Endodermal cell (in vitro differentiated cells): ENCODE measurements at regions not wholly inside any gene's neighbourhood (a gene's known extent, or its start where the extent isn't known, plus 50 kb on each side); places are given as distances from the start of the nearest gene placed in this dataset.
A peak's percentile ranks its signal among the peaks of the same experiment; 100 is the strongest.

Source experiments
- DNase-seq: peaks from one replicate; pipeline ENCODE4 v3.0.0-alpha.2; 2017
- H3K27ac ChIP-seq: 2 replicates; pipeline ENCODE4 v1.5.1; 2013; ENCODE audit warnings: mild to moderate bottlenecking, low read depth, low read length, moderate library complexity
- H3K27me3 ChIP-seq: 2 replicates; pipeline ENCODE4 v1.6.1; 2013; ENCODE audit warnings: mild to moderate bottlenecking, low read length, moderate library complexity; ENCODE audit not compliant: insufficient read depth, control insufficient read depth, poor library complexity, severe bottlenecking
- H3K36me3 ChIP-seq: 2 replicates; pipeline ENCODE4 v1.7.0; 2013; ENCODE audit warnings: mild to moderate bottlenecking, low read length, moderate library complexity; ENCODE audit not compliant: control insufficient read depth, insufficient read depth
- H3K4me1 ChIP-seq: one replicate; pipeline ENCODE4 v1.7.0; 2013; ENCODE audit warnings: low read length; ENCODE audit not compliant: control insufficient read depth, insufficient read depth
- H3K4me3 ChIP-seq: 2 replicates; pipeline ENCODE4 v1.5.1; 2013; ENCODE audit warnings: mild to moderate bottlenecking, low read length, moderate library complexity
- H3K9ac ChIP-seq: 2 replicates; pipeline ENCODE4 v1.6.1; 2013; ENCODE audit warnings: mild to moderate bottlenecking, low read length, moderate library complexity; ENCODE audit not compliant: poor library complexity, severe bottlenecking; ENCODE audit errors: extremely low read depth
- H3K9me3 ChIP-seq: 2 replicates; pipeline ENCODE4 v1.6.1; 2013; ENCODE audit warnings: mild to moderate bottlenecking, low read length, moderate library complexity; ENCODE audit not compliant: control insufficient read depth
- H3K27ac Mint-ChIP-seq: 2 replicates; pipeline ENCODE4 v1.8.0; 2020; ENCODE audit warnings: mixed read lengths
- H3K27me3 Mint-ChIP-seq: 2 replicates; pipeline ENCODE4 v1.8.0; 2021; ENCODE audit warnings: mild to moderate bottlenecking, mixed read lengths; ENCODE audit not compliant: insufficient read depth
- H3K36me3 Mint-ChIP-seq: 2 replicates; pipeline ENCODE4 v1.8.0; 2020; ENCODE audit warnings: low read depth, mixed read lengths
- H3K4me1 Mint-ChIP-seq: 2 replicates; pipeline ENCODE4 v1.8.0; 2020; ENCODE audit warnings: mixed read lengths
- H3K4me3 Mint-ChIP-seq: 2 replicates; pipeline ENCODE4 v1.8.0; 2020; ENCODE audit warnings: mild to moderate bottlenecking, moderate library complexity, mixed read lengths
- H3K9me3 Mint-ChIP-seq: 2 replicates; pipeline ENCODE4 v1.8.0; 2020; ENCODE audit warnings: mild to moderate bottlenecking, mixed read lengths
- WGBS, 2 experiments: methylation state at CpG; one replicate each; pipeline versions ENCODE4 v1.1.5 to v1.1.7; 2013; ENCODE audit warnings: missing lambda C conversion rate in 2 of 2, mixed read lengths in 1 of 2; ENCODE audit not compliant: insufficient coverage in 1 of 2, insufficient read length in 1 of 2; 5-methylcytosine and 5-hydroxymethylcytosine counted together
- TF ChIP-seq, protein P1 (sequence below): fragments of 200-600 bp; sonication (generic); conservative IDR thresholded peaks from 2 replicates; pipeline ENCODE4 v1.5.0; 2021; ENCODE audit warnings: antibody characterized with exemption, mild to moderate bottlenecking

DNA sequence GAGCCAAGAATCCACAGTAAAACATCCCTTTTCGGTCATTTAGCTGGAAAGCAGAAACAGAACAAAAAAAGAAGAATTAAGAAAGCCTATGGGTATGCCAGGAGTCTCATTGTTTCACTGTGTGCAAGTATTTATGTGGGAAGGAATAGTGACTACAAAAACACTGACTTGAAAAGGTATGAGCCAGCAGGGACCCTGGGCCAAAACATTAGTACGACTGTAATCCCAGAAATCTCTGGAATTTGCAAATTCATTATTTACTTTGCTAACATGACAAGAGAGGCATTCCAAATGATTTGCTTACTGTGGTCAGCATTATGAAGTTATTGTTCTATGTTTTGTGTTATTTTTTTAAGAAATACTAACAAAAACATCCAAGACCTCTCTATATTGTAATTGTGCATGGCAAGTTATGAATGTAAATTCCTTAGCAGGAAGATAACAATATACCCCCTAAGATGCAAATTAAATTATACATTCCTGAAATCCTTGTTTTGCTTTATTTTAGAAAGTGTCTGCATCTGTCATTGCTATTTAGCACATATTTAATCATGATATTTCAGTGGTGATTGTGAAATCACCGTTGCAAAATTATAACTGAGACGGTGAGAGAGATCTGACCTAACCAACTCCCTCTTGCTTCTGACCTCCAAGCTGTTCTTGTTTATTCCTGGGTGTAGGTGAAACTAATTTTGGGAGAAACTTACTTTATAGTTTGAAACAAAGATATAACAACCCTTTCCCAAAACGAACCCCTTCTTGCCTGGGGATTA lies 299.2 kb downstream of the ZPLD1 start:
- 63 to 83% methylated on average over 2 to 5 of the region's 5 CpGs for WGBS, 2 experiments
- H3K27me3 Mint-ChIP-seq: peaks cover 6% of the 10 kb centered on the region
- Histone ChIP-seq H3K27me3 (peaks cover 7% of the 10 kb centered on the region), H3K9me3 (no peaks in the 10 kb centered on the region), H3K4me1 (no peaks in the 10 kb centered on the region), H3K9ac (no peak overlapping the region), H3K27ac (no peak overlapping the region), H3K4me3 (no peak overlapping the region), H3K36me3 (no peaks in the 10 kb centered on the region)
- DNase-seq: no peak
- no peaks in the 10 kb centered on the region for H3K36me3 Mint-ChIP-seq
- H3K27ac Mint-ChIP-seq: peak overlapping the region; percentile 26
- peaks cover 2% of the 10 kb centered on the region for H3K9me3 Mint-ChIP-seq
- H3K4me3 Mint-ChIP-seq: no peak overlapping the region
- TF ChIP-seq, protein P1, sequence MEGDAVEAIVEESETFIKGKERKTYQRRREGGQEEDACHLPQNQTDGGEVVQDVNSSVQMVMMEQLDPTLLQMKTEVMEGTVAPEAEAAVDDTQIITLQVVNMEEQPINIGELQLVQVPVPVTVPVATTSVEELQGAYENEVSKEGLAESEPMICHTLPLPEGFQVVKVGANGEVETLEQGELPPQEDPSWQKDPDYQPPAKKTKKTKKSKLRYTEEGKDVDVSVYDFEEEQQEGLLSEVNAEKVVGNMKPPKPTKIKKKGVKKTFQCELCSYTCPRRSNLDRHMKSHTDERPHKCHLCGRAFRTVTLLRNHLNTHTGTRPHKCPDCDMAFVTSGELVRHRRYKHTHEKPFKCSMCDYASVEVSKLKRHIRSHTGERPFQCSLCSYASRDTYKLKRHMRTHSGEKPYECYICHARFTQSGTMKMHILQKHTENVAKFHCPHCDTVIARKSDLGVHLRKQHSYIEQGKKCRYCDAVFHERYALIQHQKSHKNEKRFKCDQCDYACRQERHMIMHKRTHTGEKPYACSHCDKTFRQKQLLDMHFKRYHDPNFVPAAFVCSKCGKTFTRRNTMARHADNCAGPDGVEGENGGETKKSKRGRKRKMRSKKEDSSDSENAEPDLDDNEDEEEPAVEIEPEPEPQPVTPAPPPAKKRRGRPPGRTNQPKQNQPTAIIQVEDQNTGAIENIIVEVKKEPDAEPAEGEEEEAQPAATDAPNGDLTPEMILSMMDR: no peak
- H3K4me1 Mint-ChIP-seq: peaks cover 14% of the 10 kb centered on the region

DNA sequence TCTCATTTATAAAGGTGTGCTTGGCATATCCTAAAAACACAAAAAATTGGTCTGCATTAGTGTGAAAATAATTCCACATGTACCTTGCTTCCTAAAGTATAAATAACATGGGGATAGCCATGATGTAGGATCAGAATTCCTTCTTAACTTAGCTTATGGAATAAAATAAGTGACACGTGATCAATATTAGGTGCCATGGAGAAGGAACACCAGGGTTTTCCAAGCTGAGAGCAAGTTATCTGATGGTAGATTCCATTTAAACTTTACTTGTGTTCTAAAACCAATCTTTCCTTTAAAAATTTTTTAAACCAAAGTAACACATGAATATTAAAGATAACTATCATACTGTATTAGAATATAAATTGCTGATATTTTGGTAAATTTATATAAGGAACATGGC lies 300.5 kb downstream of the ZPLD1 start:
- no peak overlapping the region for H3K27ac ChIP-seq
- peaks cover 7% of the 10 kb centered on the region for H3K27me3 ChIP-seq
- Mint-ChIP-seq H3K9me3 (peaks cover 2% of the 10 kb centered on the region), H3K4me3 (no peak overlapping the region), H3K4me1 (peaks cover 14% of the 10 kb centered on the region), H3K27ac (no peak overlapping the region), H3K36me3 (no peaks in the 10 kb centered on the region), H3K27me3 (peaks cover 15% of the 10 kb centered on the region)
- no peak overlapping the region for H3K9ac ChIP-seq
- no peaks in the 10 kb centered on the region for H3K9me3 ChIP-seq
- 94% methylated on average over 1 of the region's 1 CpG; no CpG with 5 or more reads in 1 of the 2 experiments for whole genome bisulfite sequencing, 2 experiments
- H3K4me1 ChIP-seq: no peaks in the 10 kb centered on the region
- no peaks in the 10 kb centered on the region for H3K36me3 ChIP-seq
- TF ChIP-seq, protein P1: no peak
- no peak overlapping the region for H3K4me3 ChIP-seq
- no peak for DNase-seq

DNA sequence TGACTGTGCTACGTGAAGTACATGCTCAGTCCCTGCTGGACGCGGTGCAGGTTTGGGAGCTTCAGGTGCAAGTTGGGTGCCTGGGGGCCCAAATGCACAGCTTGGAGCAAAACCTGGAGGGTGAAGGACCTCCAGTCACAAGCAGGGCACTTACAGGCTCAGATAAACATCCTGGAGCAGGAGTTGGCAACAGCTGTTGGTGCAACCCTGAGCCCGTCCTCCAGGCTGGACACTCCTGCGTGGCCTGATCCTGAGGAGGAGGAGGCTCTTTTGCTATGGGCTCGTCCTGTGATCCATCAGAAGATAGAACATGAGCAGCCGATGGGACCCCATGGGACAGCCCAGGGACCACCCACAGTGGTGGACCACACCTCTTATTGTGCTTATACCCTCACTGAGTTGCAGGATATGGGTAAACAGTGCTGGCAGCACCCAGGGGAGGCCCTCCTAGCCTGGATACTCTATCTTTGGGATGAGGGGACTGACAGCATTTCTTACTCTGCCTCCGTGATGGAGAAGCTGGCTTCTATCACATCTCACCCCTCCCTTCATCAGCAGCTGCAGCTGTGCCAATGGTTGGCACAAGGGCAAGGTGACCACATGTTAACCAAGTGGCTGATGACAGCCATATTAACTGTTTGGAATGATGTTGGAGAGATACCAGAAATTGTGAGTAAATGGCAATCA lies 301.6 kb downstream of the ZPLD1 start:
- DNase-seq: no peak
- Histone ChIP-seq H3K9me3 (no peaks in the 10 kb centered on the region), H3K27me3 (peaks cover 7% of the 10 kb centered on the region), H3K4me3 (no peak overlapping the region), H3K9ac (no peak overlapping the region), H3K27ac (no peak overlapping the region), H3K4me1 (no peaks in the 10 kb centered on the region), H3K36me3 (no peaks in the 10 kb centered on the region)
- Mint-ChIP-seq H3K9me3 (peaks cover 2% of the 10 kb centered on the region), H3K27me3 (peaks cover 22% of the 10 kb centered on the region), H3K4me3 (no peak overlapping the region), H3K36me3 (no peaks in the 10 kb centered on the region), H3K4me1 (peaks cover 14% of the 10 kb centered on the region), H3K27ac (no peak overlapping the region)
- TF ChIP-seq, protein P1: no peak
- 85 to 92% methylated on average over 5 to 8 of the region's 8 CpGs for WGBS, 2 experiments
